ENCODE measurements at regions not wholly inside any gene's neighbourhood (a gene's known extent, or its start where the extent isn't known, plus 50 kb on each side); places are given as distances from the start of the nearest gene placed in this dataset.

DNA sequence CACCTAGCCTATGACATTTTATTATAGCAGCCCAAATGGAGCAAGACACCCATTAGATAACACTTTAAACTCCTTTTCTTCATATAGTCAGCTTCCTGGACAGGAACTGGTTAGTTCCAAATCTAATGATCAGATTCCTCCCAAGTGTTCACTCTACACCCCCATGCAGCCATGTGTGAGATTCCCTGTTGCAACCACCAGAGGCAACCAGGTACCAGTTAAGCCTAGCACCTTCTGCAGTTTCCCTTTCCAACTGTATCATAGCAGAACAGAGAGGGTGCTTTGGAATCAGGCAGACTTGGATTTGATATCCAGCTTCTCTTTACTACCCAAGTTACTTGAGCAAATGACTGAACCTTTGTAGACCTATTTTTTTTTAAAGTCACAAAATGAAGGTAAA is 296.6 kb upstream of the PCSK5 start:
- TF ChIP-seq, protein P1, sequence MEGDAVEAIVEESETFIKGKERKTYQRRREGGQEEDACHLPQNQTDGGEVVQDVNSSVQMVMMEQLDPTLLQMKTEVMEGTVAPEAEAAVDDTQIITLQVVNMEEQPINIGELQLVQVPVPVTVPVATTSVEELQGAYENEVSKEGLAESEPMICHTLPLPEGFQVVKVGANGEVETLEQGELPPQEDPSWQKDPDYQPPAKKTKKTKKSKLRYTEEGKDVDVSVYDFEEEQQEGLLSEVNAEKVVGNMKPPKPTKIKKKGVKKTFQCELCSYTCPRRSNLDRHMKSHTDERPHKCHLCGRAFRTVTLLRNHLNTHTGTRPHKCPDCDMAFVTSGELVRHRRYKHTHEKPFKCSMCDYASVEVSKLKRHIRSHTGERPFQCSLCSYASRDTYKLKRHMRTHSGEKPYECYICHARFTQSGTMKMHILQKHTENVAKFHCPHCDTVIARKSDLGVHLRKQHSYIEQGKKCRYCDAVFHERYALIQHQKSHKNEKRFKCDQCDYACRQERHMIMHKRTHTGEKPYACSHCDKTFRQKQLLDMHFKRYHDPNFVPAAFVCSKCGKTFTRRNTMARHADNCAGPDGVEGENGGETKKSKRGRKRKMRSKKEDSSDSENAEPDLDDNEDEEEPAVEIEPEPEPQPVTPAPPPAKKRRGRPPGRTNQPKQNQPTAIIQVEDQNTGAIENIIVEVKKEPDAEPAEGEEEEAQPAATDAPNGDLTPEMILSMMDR (IDR thresholded peaks at IDR 0.05; ENCODE audit: low read depth, low read length): no peak
- DNase-seq (ENCODE audit: low read depth, low spot score): no peak
- H3K4me3 ChIP-seq (ENCODE audit: low read depth, low read length): no peak overlapping the region
- in situ Hi-C loops (cut with HindIII; ENCODE audit: low sequenced_read_pairs): no loop called here

DNA sequence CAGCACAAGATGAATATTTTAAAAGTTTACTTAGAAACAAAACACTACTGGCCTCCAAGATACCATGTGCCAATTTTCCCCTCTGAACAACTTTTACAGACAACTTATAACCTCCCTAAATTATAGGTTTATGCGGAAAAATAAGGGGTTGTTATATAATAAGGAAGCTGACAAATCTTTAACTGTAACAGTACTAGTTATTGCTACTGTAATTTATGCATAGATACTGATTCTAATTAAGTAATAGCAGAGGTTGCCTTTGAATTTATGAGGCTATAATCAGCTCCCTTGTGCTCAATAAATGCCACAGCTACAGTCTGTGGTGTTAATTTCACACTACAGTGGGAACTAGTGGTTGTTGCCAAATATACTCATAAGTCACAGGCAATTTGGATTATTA is 291.3 kb upstream of the PCSK5 start:
- DNase-seq (ENCODE audit: low read depth, low spot score): no peak
- no peak overlapping the region for H3K4me3 ChIP-seq (ENCODE audit: low read depth, low read length)
- TF ChIP-seq, protein P1 (IDR thresholded peaks at IDR 0.05; ENCODE audit: low read depth, low read length): no peak
- in situ Hi-C loops (cut with HindIII; ENCODE audit: low sequenced_read_pairs): no loop called here

DNA sequence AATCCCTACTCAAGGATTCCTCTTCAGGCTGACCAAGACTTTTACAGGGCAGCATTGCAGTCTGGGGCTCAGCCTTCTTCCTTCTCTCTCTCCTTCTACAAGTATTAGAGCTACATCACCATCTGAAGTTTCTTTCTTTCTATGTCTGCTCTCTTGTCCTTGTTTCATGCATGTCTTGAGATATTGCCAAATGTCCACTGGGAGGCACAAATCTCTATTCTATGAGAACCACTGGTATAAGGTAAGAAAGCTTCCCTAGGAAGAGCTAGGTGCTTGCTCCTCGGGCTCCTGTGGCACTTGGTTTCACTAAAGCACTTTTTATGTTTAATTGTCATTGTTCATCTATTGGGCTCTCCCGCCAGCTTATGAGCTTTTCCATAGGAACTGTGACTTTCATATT is 289.2 kb upstream of the PCSK5 start:
- no peak for DNase-seq (ENCODE audit: low read depth, low spot score)
- in situ Hi-C loops (cut with HindIII; ENCODE audit: low sequenced_read_pairs): no loop called here
- TF ChIP-seq, protein P1 (IDR thresholded peaks at IDR 0.05; ENCODE audit: low read depth, low read length): no peak
- no peak overlapping the region for H3K4me3 ChIP-seq (ENCODE audit: low read depth, low read length)

DNA sequence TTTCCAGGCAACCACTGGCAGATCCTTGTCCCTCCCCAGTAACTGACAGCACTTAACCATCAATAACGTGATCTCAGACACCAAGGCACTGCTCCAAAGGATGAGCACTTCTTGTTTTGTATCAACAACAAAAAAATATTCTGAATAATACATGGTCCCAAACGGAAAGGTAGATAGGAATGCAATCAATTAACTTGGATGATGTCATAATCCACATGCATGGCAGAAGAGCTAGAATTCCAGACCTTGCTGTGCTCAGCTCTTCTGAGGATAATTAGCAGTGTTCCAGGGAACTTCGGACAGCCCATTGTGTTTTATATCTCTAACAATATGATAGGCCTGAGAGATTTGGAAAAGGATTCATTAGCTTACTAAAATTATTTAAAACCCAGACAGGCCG is 288.4 kb upstream of the PCSK5 start:
- TF ChIP-seq, protein P1 (IDR thresholded peaks at IDR 0.05; ENCODE audit: low read depth, low read length): no peak
- in situ Hi-C loops (cut with HindIII; ENCODE audit: low sequenced_read_pairs): no loop called here
- no peak for DNase-seq (ENCODE audit: low read depth, low spot score)
- H3K4me3 ChIP-seq (ENCODE audit: low read depth, low read length): no peak overlapping the region

DNA sequence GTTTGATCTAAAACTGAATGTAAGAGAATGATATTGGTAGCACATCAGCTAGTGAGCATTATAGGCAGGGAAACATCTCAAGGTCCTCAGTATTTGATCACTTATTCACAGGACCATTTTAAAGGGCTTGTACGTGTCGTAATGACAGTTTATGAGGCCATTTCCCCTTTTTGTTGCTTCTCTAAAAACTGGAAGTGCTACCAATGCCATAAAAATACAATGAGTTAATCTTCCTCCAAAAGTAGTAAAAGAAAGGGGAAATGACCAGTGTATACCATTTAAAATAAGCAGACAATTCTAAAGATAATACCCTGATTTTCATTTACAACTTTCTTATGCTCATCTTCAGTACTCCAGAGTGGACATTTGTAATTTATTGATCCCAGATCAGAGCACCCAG is 285.8 kb upstream of the PCSK5 start:
- no peak overlapping the region for H3K4me3 ChIP-seq (ENCODE audit: low read depth, low read length)
- no peak for DNase-seq (ENCODE audit: low read depth, low spot score)
- in situ Hi-C loops (cut with HindIII; ENCODE audit: low sequenced_read_pairs): no loop called here
- TF ChIP-seq, protein P1 (IDR thresholded peaks at IDR 0.05; ENCODE audit: low read depth, low read length): no peak

DNA sequence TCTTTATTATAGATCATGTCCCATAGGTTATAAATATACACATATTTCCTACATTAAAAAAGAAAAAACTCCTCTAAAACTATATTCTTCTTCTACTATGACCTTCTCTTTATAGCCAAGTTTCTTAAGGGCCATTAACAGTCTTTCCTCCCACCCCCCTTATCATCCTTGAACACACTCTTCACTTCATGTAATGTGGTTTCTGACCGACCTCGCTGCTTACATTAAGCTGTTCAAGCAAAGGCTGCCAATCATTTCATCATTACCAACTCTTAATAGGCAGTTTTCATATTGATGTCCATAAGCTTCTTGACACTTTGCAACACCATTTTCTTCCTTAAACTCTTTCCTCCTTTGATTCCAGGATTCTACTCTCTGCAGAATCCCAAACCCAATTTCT is 283.0 kb upstream of the PCSK5 start:
- no peak for DNase-seq (ENCODE audit: low read depth, low spot score)
- TF ChIP-seq, protein P1 (IDR thresholded peaks at IDR 0.05; ENCODE audit: low read depth, low read length): no peak
- no peak overlapping the region for H3K4me3 ChIP-seq (ENCODE audit: low read depth, low read length)
- in situ Hi-C loops (cut with HindIII; ENCODE audit: low sequenced_read_pairs): no loop called here

DNA sequence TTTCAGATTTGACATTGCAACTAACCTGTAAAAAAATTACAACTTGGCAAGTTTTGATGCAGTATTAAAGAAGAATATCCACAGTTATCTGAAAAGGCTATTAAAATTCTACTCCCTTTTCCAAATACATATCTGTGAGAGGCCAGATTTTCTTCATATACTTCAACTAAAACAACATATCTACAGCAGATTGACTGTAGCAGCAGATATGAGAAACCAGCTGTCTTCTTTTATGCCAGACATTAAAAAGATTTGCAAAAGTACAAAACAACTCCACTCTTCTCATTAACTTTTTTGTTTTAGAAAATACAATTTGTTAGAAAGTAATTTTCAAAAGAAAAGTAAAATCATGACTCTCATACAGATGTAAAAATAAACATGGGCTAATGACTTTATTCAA is 281.1 kb upstream of the PCSK5 start:
- TF ChIP-seq, protein P1 (IDR thresholded peaks at IDR 0.05; ENCODE audit: low read depth, low read length): no peak
- no peak for DNase-seq (ENCODE audit: low read depth, low spot score)
- H3K4me3 ChIP-seq (ENCODE audit: low read depth, low read length): no peak overlapping the region
- in situ Hi-C loops (cut with HindIII; ENCODE audit: low sequenced_read_pairs): no loop called here
